Hepatocyte (in vitro differentiated cells): ENCODE measurements at regions not wholly inside any gene's neighbourhood (a gene's known extent, or its start where the extent isn't known, plus 50 kb on each side); places are given as distances from the start of the nearest gene placed in this dataset.

Source experiments
- CTCF ChIP-seq: fragments of 200-600 bp; sonication (generic); IDR thresholded peaks from 2 replicates; pipeline ENCODE4 v1.5.1; 2016; ENCODE audit warnings: antibody characterized with exemption, mild to moderate bottlenecking; ENCODE audit not compliant: poor library complexity
- EZH2 ChIP-seq: fragments of 200-600 bp; sonication (generic); IDR thresholded peaks from 2 replicates; pipeline ENCODE4 v1.6.1; 2016; ENCODE audit warnings: antibody characterized with exemption, mild to moderate bottlenecking, borderline replicate concordance
- EZH2phosphoT487 ChIP-seq: fragments of 200-600 bp; sonication (generic); IDR thresholded peaks from one replicate; pipeline ENCODE4 v1.6.1; 2018; ENCODE audit warnings: antibody characterized with exemption, mild to moderate bottlenecking, low read depth, moderate library complexity; ENCODE audit not compliant: unreplicated experiment, severe bottlenecking

GRCh38 chr10:52481986-52482555, 168.0 kb downstream of the DKK1 start:
- TF ChIP-seq CTCF (no peak), EZH2 (no peak), EZH2phosphoT487 (no peak)
